ENCODE measurements at regions not wholly inside any gene's neighbourhood (a gene's known extent, or its start where the extent isn't known, plus 50 kb on each side); places are given as distances from the start of the nearest gene placed in this dataset.

GRCh38 chr12:98123021-98123461 lies 392.3 kb upstream of the TMPO start:
- no peak for TF ChIP-seq CTCF (IDR thresholded peaks at IDR 0.05)
- TF ChIP-seq SIN3A (IDR thresholded peaks at IDR 0.05; ENCODE audit: borderline replicate concordance, low read depth, low read length) = no peak
- TF ChIP-seq MAX (IDR thresholded peaks at IDR 0.05; ENCODE audit: low read depth) = no peak
- TF ChIP-seq CHD2 (IDR thresholded peaks at IDR 0.05; ENCODE audit: low read length, partially characterized antibody) = no peak
- no peak for TF ChIP-seq REST (IDR thresholded peaks at IDR 0.05; ENCODE audit: low read depth, low read length)
- TF ChIP-seq EP300 (IDR thresholded peaks at IDR 0.05; ENCODE audit: borderline replicate concordance in 1 of 2, low read depth in 1 of 2, low read length in 1 of 2) = no peak
- no peak for TF ChIP-seq SMC3 (IDR thresholded peaks at IDR 0.05; ENCODE audit: low read depth, low read length)

Measured in SK-N-SH (cell line).